ENCODE measurements at regions not wholly inside any gene's neighbourhood (a gene's known extent, or its start where the extent isn't known, plus 50 kb on each side); places are given as distances from the start of the nearest gene placed in this dataset.

- TF ChIP-seq, protein P1, sequence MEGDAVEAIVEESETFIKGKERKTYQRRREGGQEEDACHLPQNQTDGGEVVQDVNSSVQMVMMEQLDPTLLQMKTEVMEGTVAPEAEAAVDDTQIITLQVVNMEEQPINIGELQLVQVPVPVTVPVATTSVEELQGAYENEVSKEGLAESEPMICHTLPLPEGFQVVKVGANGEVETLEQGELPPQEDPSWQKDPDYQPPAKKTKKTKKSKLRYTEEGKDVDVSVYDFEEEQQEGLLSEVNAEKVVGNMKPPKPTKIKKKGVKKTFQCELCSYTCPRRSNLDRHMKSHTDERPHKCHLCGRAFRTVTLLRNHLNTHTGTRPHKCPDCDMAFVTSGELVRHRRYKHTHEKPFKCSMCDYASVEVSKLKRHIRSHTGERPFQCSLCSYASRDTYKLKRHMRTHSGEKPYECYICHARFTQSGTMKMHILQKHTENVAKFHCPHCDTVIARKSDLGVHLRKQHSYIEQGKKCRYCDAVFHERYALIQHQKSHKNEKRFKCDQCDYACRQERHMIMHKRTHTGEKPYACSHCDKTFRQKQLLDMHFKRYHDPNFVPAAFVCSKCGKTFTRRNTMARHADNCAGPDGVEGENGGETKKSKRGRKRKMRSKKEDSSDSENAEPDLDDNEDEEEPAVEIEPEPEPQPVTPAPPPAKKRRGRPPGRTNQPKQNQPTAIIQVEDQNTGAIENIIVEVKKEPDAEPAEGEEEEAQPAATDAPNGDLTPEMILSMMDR (IDR thresholded peaks at IDR 0.05), result no peak
- no peak for TF ChIP-seq POLR2A (IDR thresholded peaks at IDR 0.05)
Observed at GRCh38 chr12:111233786-111234185, 135.1 kb downstream of the PHETA1 start.

All from heart left ventricle (tissue), 13 donors.